ENCODE measurements at regions not wholly inside any gene's neighbourhood (a gene's known extent, or its start where the extent isn't known, plus 50 kb on each side); places are given as distances from the start of the nearest gene placed in this dataset.

DNA sequence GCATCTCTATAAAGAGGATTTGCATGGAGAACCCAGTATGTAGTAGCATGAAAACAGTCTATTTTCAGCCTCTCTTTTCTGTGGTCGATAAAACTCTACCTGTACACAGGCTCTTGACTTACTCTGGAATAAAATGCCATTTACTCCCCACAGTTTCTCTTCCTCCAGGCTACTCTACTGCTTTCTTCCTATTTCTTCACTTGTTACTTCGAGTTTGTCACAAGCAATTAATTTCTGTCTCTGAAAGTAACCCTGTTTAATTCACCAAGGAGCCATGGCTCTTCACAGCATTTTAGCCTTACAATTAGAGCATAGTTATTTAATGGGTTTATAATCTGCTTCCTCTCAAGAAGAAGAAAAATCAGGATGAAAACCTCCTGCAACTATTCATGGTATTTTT lies 472.9 kb upstream of the PRKX start (continued):
- TF ChIP-seq, protein P1, sequence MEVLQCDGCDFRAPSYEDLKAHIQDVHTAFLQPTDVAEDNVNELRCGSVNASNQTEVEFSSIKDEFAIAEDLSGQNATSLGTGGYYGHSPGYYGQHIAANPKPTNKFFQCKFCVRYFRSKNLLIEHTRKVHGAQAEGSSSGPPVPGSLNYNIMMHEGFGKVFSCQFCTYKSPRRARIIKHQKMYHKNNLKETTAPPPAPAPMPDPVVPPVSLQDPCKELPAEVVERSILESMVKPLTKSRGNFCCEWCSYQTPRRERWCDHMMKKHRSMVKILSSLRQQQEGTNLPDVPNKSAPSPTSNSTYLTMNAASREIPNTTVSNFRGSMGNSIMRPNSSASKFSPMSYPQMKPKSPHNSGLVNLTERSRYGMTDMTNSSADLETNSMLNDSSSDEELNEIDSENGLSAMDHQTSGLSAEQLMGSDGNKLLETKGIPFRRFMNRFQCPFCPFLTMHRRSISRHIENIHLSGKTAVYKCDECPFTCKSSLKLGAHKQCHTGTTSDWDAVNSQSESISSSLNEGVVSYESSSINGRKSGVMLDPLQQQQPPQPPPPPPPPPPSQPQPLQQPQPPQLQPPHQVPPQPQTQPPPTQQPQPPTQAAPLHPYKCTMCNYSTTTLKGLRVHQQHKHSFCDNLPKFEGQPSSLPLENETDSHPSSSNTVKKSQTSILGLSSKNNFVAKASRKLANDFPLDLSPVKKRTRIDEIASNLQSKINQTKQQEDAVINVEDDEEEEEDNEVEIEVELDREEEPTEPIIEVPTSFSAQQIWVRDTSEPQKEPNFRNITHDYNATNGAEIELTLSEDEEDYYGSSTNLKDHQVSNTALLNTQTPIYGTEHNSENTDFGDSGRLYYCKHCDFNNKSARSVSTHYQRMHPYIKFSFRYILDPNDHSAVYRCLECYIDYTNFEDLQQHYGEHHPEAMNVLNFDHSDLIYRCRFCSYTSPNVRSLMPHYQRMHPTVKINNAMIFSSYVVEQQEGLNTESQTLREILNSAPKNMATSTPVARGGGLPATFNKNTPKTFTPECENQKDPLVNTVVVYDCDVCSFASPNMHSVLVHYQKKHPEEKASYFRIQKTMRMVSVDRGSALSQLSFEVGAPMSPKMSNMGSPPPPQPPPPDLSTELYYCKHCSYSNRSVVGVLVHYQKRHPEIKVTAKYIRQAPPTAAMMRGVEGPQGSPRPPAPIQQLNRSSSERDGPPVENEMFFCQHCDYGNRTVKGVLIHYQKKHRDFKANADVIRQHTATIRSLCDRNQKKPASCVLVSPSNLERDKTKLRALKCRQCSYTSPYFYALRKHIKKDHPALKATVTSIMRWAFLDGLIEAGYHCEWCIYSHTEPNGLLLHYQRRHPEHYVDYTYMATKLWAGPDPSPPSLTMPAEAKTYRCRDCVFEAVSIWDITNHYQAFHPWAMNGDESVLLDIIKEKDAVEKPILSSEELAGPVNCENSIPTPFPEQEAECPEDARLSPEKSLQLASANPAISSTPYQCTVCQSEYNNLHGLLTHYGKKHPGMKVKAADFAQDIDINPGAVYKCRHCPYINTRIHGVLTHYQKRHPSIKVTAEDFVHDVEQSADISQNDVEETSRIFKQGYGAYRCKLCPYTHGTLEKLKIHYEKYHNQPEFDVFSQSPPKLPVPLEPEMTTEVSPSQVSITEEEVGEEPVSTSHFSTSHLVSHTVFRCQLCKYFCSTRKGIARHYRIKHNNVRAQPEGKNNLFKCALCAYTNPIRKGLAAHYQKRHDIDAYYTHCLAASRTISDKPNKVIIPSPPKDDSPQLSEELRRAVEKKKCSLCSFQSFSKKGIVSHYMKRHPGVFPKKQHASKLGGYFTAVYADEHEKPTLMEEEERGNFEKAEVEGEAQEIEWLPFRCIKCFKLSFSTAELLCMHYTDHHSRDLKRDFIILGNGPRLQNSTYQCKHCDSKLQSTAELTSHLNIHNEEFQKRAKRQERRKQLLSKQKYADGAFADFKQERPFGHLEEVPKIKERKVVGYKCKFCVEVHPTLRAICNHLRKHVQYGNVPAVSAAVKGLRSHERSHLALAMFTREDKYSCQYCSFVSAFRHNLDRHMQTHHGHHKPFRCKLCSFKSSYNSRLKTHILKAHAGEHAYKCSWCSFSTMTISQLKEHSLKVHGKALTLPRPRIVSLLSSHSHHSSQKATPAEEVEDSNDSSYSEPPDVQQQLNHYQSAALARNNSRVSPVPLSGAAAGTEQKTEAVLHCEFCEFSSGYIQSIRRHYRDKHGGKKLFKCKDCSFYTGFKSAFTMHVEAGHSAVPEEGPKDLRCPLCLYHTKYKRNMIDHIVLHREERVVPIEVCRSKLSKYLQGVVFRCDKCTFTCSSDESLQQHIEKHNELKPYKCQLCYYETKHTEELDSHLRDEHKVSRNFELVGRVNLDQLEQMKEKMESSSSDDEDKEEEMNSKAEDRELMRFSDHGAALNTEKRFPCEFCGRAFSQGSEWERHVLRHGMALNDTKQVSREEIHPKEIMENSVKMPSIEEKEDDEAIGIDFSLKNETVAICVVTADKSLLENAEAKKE (CRISPR knock-in tag; IDR thresholded peaks at IDR 0.05), result no peak
- TF ChIP-seq ZNF114 (CRISPR knock-in tag; IDR thresholded peaks at IDR 0.05), result no peak
- no peak for TF ChIP-seq NANOG (IDR thresholded peaks at IDR 0.05; ENCODE audit: borderline replicate concordance)

DNA sequence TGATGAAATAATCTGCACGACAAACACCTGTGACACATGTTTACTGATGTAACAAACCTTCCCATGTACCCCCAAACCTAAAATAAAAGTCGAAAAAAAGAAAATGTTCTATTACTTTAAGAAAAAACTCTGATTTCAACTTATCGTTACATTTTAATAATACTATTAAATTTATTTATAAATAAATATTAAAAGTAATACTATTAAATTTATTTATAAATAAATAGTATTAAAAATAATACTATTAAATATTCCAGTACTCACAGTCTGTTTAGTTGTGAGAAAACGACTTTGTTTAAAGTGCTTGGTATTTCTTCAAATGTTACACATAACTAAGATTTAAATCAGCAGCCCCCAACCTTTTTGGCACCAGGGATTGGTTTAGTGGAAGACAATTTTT lies 471.6 kb upstream of the PRKX start:
- H3K4me1 Mint-ChIP-seq, result peaks cover 12% of the 10 kb centered on the region
- Histone ChIP-seq H2AFZ (no peak overlapping the region), H3K4me2 (no peak overlapping the region), H3K36me3 (ENCODE audit: insufficient read depth) (no peaks in the 10 kb centered on the region), H3K27ac (ENCODE audit: low read depth) (no peak overlapping the region), H4K20me1 (replicated peaks; ENCODE audit: insufficient read depth) (no peaks in the 10 kb centered on the region), H3K4me1 (ENCODE audit: insufficient read depth) (no peaks in the 10 kb centered on the region), H3K4me3 (no peak overlapping the region), H3F3A (replicated peaks; ENCODE audit: low read depth) (no peaks in the 10 kb centered on the region), H3K27me3 (ENCODE audit: insufficient read depth) (no peaks in the 10 kb centered on the region), H3K79me2 (replicated peaks; ENCODE audit: insufficient read depth) (no peaks in the 10 kb centered on the region), H3K9me2 (ENCODE audit: insufficient read depth) (no peaks in the 10 kb centered on the region)
- peaks cover 12% of the 10 kb centered on the region; the same call in 2 of the 3 replicates for H3K36me3 Mint-ChIP-seq (ENCODE audit: low read depth)
- no peaks in the 10 kb centered on the region for H3K27me3 Mint-ChIP-seq (ENCODE audit: insufficient read depth, low read depth, poor library complexity)
- DNase-seq (ENCODE audit: low spot score), result no peak
- H3K4me3 Mint-ChIP-seq, result no peak overlapping the region
- ATAC-seq, result no peak
- peaks cover 9% of the 10 kb centered on the region; the same call in 2 of the 3 replicates for H3K9me3 Mint-ChIP-seq
- H3K27ac Mint-ChIP-seq, result no peak overlapping the region
- no peak for TF ChIP-seq STAT1 (IDR thresholded peaks at IDR 0.05; ENCODE audit: unreplicated experiment)
- TF ChIP-seq, protein P1 (CRISPR knock-in tag; IDR thresholded peaks at IDR 0.05), result no peak
- TF ChIP-seq NANOG (IDR thresholded peaks at IDR 0.05; ENCODE audit: borderline replicate concordance), result no peak
- no peak for TF ChIP-seq POLR2AphosphoS5 (IDR thresholded peaks at IDR 0.05; ENCODE audit: low read depth)
- TF ChIP-seq JUNB (IDR thresholded peaks at IDR 0.05; ENCODE audit: unreplicated experiment), result no peak
- TF ChIP-seq, protein P2, sequence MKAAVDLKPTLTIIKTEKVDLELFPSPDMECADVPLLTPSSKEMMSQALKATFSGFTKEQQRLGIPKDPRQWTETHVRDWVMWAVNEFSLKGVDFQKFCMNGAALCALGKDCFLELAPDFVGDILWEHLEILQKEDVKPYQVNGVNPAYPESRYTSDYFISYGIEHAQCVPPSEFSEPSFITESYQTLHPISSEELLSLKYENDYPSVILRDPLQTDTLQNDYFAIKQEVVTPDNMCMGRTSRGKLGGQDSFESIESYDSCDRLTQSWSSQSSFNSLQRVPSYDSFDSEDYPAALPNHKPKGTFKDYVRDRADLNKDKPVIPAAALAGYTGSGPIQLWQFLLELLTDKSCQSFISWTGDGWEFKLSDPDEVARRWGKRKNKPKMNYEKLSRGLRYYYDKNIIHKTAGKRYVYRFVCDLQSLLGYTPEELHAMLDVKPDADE (IDR thresholded peaks at IDR 0.05), result no peak
- TF ChIP-seq EZH2 (IDR thresholded peaks at IDR 0.05; ENCODE audit: low read depth, unreplicated experiment), result no peak
- TF ChIP-seq CREB1 (CRISPR knock-in tag; IDR thresholded peaks at IDR 0.05; ENCODE audit: low read depth), result no peak
